ENCODE measurements at regions not wholly inside any gene's neighbourhood (a gene's known extent, or its start where the extent isn't known, plus 50 kb on each side); places are given as distances from the start of the nearest gene placed in this dataset.

GRCh38 chr12:13471471-13471870 is 274.9 kb downstream of the EMP1 start:
- TF ChIP-seq JUND (IDR thresholded peaks at IDR 0.05) (no peak), CTCF (IDR thresholded peaks at IDR 0.05; ENCODE audit: low read depth, low read length, missing input control) (no peak), ATF3 (IDR thresholded peaks at IDR 0.05) (no peak), YY1 (IDR thresholded peaks at IDR 0.05) (no peak), MAX (IDR thresholded peaks at IDR 0.05) (no peak), GABPA (IDR thresholded peaks at IDR 0.05 in 1 of 2, conservative IDR thresholded peaks at IDR 0.05 in 1 of 2) (no peak)

Data from liver (tissue), 3 donors.